ENCODE measurements at regions not wholly inside any gene's neighbourhood (a gene's known extent, or its start where the extent isn't known, plus 50 kb on each side); places are given as distances from the start of the nearest gene placed in this dataset.
"Not testable (repeated sequence)": the region's sequence is repeated elsewhere in the genome, so short reads cannot be mapped to it uniquely, and the experiment has no call there.

DNA sequence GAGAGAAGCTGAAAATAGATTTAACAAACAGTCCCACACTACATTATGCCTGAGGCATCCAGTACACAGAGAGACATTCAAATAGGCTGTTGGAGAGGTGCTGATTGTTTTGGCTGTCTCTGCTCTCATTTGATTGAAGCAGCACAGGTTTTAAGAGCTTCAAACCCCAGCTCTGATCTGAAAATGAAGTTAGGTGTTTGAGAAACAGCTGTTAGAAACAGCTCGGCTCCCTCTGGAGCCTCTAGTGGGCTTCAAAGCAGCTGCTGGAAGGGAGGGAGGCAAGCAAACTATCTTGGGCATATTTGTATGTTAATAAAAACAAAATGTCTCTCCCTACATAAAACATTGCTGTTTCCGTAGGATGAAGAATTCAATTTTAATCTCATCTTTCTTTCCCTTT, 607.3 kb upstream of the GOT2 start:
- no peaks in the 10 kb centered on the region for H3K4me1 ChIP-seq (ENCODE audit: insufficient read depth)
- no peak for DNase-seq
- no peak overlapping the region for H3K27ac ChIP-seq
- no peaks in the 10 kb centered on the region for H3K36me3 ChIP-seq
- TF ChIP-seq EP300 (IDR thresholded peaks at IDR 0.05): no peak
- TF ChIP-seq CTCF (IDR thresholded peaks at IDR 0.05): no peak
- TF ChIP-seq POLR2A (IDR thresholded peaks at IDR 0.05): no peak
- no peaks in the 10 kb centered on the region for H3K27me3 ChIP-seq
- 0 to 4% (median 3%) methylated on average over 2 of the region's 2 CpGs for WGBS, 3 donors
- intact Hi-C loops (cut with DNase I): no loop called here
- peaks cover 0 to 3% of the 10 kb centered on the region in 2 donors for H3K9me3 ChIP-seq
- H3K4me3 ChIP-seq: no peak overlapping the region

DNA sequence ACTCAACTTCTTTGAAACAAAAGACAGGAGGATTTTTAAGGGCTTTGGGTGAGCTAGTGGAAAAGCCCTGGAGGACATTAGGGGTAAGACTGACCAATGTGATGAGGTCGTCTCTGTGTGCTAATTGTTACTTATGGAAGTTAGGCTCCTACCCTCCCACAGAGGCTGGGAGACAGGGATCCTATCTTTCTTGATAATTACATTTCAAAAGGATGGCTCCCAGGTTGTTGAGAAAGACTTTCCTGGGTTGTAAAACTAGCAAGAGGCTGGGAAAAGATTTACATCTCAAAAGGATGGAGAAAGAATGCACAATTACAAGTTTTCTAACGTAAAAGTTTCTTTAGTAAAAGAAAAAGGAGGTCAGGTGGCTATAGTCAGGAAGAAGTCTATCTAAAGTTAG, 605.8 kb upstream of the GOT2 start:
- TF ChIP-seq POLR2A (IDR thresholded peaks at IDR 0.05): no peak
- no peak for TF ChIP-seq EP300 (IDR thresholded peaks at IDR 0.05)
- TF ChIP-seq CTCF (IDR thresholded peaks at IDR 0.05): no peak
- Histone ChIP-seq H3K36me3 (no peaks in the 10 kb centered on the region), H3K9me3 (peaks cover 0 to 3% of the 10 kb centered on the region in 2 donors), H3K4me1 (ENCODE audit: insufficient read depth) (no peaks in the 10 kb centered on the region), H3K4me3 (no peak overlapping the region), H3K27me3 (no peaks in the 10 kb centered on the region), H3K27ac (no peak overlapping the region)
- WGBS, 3 donors: 11 to 22% (median 13%) methylated on average over 2 of the region's 2 CpGs
- intact Hi-C loops (cut with DNase I): no loop called here
- no peak for DNase-seq

DNA sequence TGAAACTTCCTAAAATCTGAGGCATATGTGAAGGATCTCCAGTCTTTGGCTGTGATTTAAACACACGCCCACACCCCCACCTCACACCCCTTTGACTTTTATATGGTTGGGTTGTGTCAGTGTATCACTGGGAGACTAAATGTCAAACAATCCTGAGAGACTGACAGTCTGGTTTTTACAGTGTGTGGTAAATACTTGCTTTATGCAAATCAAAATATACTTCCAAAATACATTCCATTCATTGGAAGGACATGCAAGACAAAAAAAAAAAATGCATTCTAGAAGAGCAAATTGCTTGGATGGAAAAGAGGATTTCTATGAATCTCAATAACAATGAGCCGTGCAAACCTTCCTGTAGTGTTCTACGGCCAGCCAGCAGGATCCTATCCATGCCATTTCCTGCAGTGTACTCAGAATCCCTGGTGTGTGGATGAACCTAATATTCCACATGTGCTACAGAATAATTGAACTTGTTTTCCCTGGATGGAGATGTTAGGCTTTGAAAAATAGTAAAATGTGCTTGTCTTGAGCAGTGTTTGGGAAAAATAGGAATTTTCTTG, 602.1 kb upstream of the GOT2 start:
- intact Hi-C loops (cut with DNase I): no loop called here
- TF ChIP-seq CTCF (IDR thresholded peaks at IDR 0.05) (no peak), EP300 (IDR thresholded peaks at IDR 0.05) (no peak), POLR2A (IDR thresholded peaks at IDR 0.05) (no peak)
- Histone ChIP-seq H3K4me1 (ENCODE audit: insufficient read depth) (no peaks in the 10 kb centered on the region), H3K36me3 (no peaks in the 10 kb centered on the region), H3K9me3 (no peaks in the 10 kb centered on the region), H3K4me3 (no peak overlapping the region), H3K27ac (no peak overlapping the region), H3K27me3 (no peaks in the 10 kb centered on the region)
- no peak for DNase-seq
- 47 to 66% (median 54%) methylated on average over 3 of the region's 3 CpGs for WGBS, 3 donors

DNA sequence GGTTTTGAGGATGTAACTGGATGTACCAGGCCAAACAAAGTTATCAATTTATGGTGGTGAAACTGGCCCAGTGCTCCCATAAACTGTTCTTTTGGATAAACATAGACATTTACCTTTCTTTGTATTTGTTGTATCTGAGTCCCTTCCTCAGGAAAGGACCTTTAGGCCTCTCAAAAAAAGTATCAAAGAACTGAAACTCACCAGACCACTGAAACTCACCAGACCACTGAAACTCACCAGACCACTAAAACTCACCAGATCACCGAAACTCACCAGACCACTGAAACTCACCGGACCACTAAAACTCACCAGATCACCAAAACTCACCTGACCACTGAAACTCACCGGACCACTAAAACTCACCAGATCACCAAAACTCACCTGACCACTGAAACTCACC, 597.6 kb upstream of the GOT2 start:
- 90 to 95% (median 91%) methylated on average over 3 of the region's 3 CpGs for WGBS, 3 donors

DNA sequence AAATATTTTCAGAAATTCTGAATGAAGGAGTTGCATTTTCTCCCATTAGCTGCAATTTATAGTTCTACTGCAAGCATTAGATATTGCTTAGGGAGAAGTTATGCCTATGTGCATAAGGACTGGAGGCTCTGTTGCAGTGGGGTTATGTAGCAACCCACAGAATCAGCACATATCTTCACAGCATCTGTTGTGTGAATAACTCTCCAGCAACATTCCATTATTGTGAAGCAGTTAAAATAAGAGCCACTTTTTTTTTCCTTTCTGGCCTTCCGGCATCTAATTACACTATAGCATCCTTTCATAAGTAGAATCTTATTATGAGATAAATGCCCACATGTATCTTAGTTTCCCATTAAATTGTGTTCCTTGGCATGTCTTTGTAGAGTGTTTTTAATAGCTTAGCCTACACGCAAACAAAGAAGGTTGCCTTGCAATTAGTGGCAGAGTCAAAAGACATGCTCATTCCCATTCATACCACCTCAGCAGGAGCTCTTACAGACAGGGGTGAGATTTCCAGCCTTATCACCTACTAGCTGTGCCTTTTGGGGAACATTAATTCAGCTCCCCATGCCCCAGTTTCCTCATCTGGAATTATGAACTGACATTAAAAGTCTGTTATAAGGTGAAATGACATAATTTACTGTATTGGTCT, 596.0 kb upstream of the GOT2 start:
- Histone ChIP-seq H3K9me3 (no peaks in the 10 kb centered on the region), H3K27me3 (no peaks in the 10 kb centered on the region), H3K4me1 (ENCODE audit: insufficient read depth) (no peaks in the 10 kb centered on the region), H3K36me3 (no peaks in the 10 kb centered on the region), H3K27ac (no peak overlapping the region), H3K4me3 (no peak overlapping the region)
- no peak for TF ChIP-seq CTCF (IDR thresholded peaks at IDR 0.05)
- no peak for TF ChIP-seq EP300 (IDR thresholded peaks at IDR 0.05)
- no peak for TF ChIP-seq POLR2A (IDR thresholded peaks at IDR 0.05)
- intact Hi-C loops (cut with DNase I): no loop called here
- DNase-seq: no peak
- WGBS, 3 donors: 55 to 69% (median 55%) methylated on average over 2 of the region's 2 CpGs

More for the DNA sequence above, 597.6 kb upstream of the GOT2 start:
- H3K36me3 ChIP-seq; H3K4me1 ChIP-seq (ENCODE audit: insufficient read depth); H3K9me3 ChIP-seq; H3K27ac ChIP-seq; H3K4me3 ChIP-seq; DNase-seq; H3K27me3 ChIP-seq; intact Hi-C loops (cut with DNase I): not testable (repeated sequence)

Measured in ovary (tissue), 7 donors.